ENCODE measurements at regions not wholly inside any gene's neighbourhood (a gene's known extent, or its start where the extent isn't known, plus 50 kb on each side); places are given as distances from the start of the nearest gene placed in this dataset.

GRCh38 chr7:48728799-48729198 lies 195.5 kb upstream of the CDC14C start:
- H3K9ac ChIP-seq (ENCODE audit: extremely low read depth, insufficient read length, low read length): no peak overlapping the region
- no peak for TF ChIP-seq CTCF (conservative IDR thresholded peaks at IDR 0.05)
- H3K4me3 Mint-ChIP-seq: no peak overlapping the region
- no peak overlapping the region for H3K18ac ChIP-seq (ENCODE audit: insufficient read length, low read depth, low read length)
- H3K14ac ChIP-seq (ENCODE audit: insufficient read depth, low read length): no peak overlapping the region
- no peaks in the 10 kb centered on the region for H3K4me1 ChIP-seq (ENCODE audit: insufficient read depth, low read length)
- H3K23me2 ChIP-seq (ENCODE audit: insufficient read length, low read depth, low read length, poor library complexity, severe bottlenecking): peaks cover 3% of the 10 kb centered on the region
- H2BK120ac ChIP-seq (ENCODE audit: low read depth, low read length, poor library complexity, severe bottlenecking): no peak overlapping the region
- H3K56ac ChIP-seq (ENCODE audit: insufficient read length, low read depth, low read length): no peak overlapping the region
- no peak for DNase-seq
- no peaks in the 10 kb centered on the region for H3K79me1 ChIP-seq (ENCODE audit: insufficient read depth, low read depth, low read length, poor library complexity, severe bottlenecking)
- no peak overlapping the region for H3K4me2 ChIP-seq (ENCODE audit: insufficient read depth, insufficient read length, low read length)
- no peaks in the 10 kb centered on the region for H3K4me1 Mint-ChIP-seq
- H2BK15ac ChIP-seq (ENCODE audit: low read depth, low read length): no peak overlapping the region
- H2BK12ac ChIP-seq (ENCODE audit: insufficient read length, low read depth, low read length): no peak overlapping the region
- no peak overlapping the region for H4K5ac ChIP-seq (ENCODE audit: insufficient read length, low read depth, low read length)
- H3K36me3 Mint-ChIP-seq (ENCODE audit: insufficient read depth in 1 of 3, low read depth in 3 of 3): peaks cover 8 to 18% (median 15%) of the 10 kb centered on the region in 3 experiments; a peak in 6 of 7 replicates
- H3K79me2 ChIP-seq (ENCODE audit: insufficient read depth, low read length): no peaks in the 10 kb centered on the region
- no peak overlapping the region for H2BK20ac ChIP-seq (ENCODE audit: low read depth, low read length, poor library complexity, severe bottlenecking)
- WGBS (ENCODE audit: extremely low coverage, insufficient read length, low lambda C conversion rate): no CpG with 5 or more reads among the region's 3 CpGs
- no peak overlapping the region for H3K27ac ChIP-seq (ENCODE audit: insufficient read length, low read depth, low read length)
- H3K23ac ChIP-seq (ENCODE audit: insufficient read length, low read depth, low read length): no peak overlapping the region
- H2AK5ac ChIP-seq (ENCODE audit: insufficient read length, low read length): no peak overlapping the region
- no peaks in the 10 kb centered on the region for H3K27me3 Mint-ChIP-seq (ENCODE audit: low read depth)
- H3K27ac Mint-ChIP-seq: no peak overlapping the region
- H4K20me1 ChIP-seq (ENCODE audit: control insufficient read depth, insufficient read depth, insufficient read length): no peaks in the 10 kb centered on the region
- H4K8ac ChIP-seq (replicated peaks; ENCODE audit: insufficient read length, low read depth, low read length): no peak overlapping the region
- H2BK5ac ChIP-seq (ENCODE audit: insufficient read length, low read length): no peak overlapping the region
- H3K9me3 Mint-ChIP-seq: peaks cover 16 to 21% of the 10 kb centered on the region in 2 experiments; a peak in 4 of 5 replicates
- H3K9me3 ChIP-seq (ENCODE audit: control insufficient read depth, low read depth, low read length): no peaks in the 10 kb centered on the region
- no peaks in the 10 kb centered on the region for H3K27me3 ChIP-seq (ENCODE audit: insufficient read depth, low read length)
- H2AFZ ChIP-seq (ENCODE audit: low read length): no peak overlapping the region
- H3K4ac ChIP-seq (ENCODE audit: low read depth, low read length): no peak overlapping the region
- H4K91ac ChIP-seq (ENCODE audit: insufficient read length, low read depth, low read length): no peak overlapping the region
- H3T11ph ChIP-seq (ENCODE audit: low read length): no peak overlapping the region

Data from H9 (cell line).